ENCODE measurements at regions not wholly inside any gene's neighbourhood (a gene's known extent, or its start where the extent isn't known, plus 50 kb on each side); places are given as distances from the start of the nearest gene placed in this dataset.

DNA sequence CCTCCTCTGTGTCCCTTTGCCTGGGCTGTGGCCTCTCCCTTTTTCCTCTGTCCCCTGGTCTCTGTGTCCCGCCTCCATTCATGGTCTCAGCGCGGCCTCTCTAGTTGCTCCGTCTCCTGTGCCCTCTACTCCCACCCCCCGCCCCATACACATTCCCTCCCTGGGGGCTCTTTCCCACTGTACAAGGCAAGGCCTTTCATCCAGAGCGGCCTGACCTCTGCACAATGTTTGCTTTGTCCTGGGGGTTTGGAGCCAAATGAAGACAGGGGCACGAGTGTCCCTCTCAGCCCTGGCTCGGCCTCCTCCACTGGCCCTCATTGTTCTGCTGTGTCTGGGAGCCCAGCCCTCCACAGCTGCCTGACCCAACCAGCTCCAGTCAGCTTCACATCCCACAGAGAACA is 678.6 kb downstream of the BCL11B start:
- Histone ChIP-seq H3K9me3 (ENCODE audit: control insufficient read depth, insufficient read depth, low read length) (peaks cover 2% of the 10 kb centered on the region), H3K27ac (ENCODE audit: low read length) (no peak overlapping the region), H3K4me3 (ENCODE audit: low read length) (no peak overlapping the region), H3K27me3 (ENCODE audit: control insufficient read depth, insufficient read depth, low read length) (no peaks in the 10 kb centered on the region), H3K4me1 (ENCODE audit: control insufficient read depth, insufficient read depth, low read length) (no peaks in the 10 kb centered on the region), H3K36me3 (ENCODE audit: control insufficient read depth, insufficient read depth, low read length) (no peaks in the 10 kb centered on the region)
- no CpG with 5 or more reads among the region's 8 CpGs for WGBS (ENCODE audit: insufficient coverage, insufficient read length)
- no peak for DNase-seq (ENCODE audit: low read depth, low spot score)

DNA sequence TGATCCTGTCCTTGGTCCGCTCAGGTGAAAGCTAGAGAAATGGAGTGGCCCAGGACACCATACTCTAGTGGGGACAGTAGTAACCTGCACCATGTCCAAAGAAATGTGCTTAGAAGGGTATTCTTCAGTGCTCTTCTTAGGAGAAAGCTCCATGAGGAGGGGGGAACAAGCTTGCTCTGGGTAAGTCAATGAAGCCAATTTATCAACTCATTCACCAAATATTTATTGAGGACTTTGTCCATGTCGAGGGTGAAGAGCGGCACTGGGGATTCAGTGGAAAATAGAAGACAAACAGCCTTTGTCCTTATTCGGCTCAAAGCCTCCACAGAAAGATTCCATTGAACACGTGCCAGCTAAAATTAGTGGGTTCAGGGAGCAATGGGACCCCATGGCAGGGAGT is 677.8 kb downstream of the BCL11B start:
- no CpG with 5 or more reads among the region's 5 CpGs for WGBS (ENCODE audit: insufficient coverage, insufficient read length)
- Histone ChIP-seq H3K36me3 (ENCODE audit: control insufficient read depth, insufficient read depth, low read length) (no peaks in the 10 kb centered on the region), H3K4me1 (ENCODE audit: control insufficient read depth, insufficient read depth, low read length) (no peaks in the 10 kb centered on the region), H3K4me3 (ENCODE audit: low read length) (no peak overlapping the region), H3K9me3 (ENCODE audit: control insufficient read depth, insufficient read depth, low read length) (peaks cover 2% of the 10 kb centered on the region), H3K27ac (ENCODE audit: low read length) (no peak overlapping the region), H3K27me3 (ENCODE audit: control insufficient read depth, insufficient read depth, low read length) (no peaks in the 10 kb centered on the region)
- DNase-seq (ENCODE audit: low read depth, low spot score) = no peak

DNA sequence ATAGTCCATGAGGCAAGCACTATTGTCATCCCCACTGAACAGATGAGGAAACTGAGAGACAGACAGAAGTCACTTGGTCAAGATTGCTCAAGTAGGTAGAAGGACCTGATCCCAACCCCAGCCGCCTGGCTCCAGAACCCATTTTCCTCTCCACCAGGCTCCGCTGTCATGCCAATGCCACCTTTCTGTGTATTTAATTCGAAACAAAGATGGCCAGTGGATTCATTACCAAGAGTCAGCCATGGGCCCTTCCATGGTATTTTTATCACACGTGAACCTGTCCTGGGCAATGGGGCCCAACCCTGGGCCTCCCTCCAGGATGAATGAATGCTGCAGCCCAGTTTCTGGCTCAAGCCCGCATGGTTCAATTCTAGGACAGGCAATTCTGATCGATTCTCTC is 673.4 kb downstream of the BCL11B start:
- no peak for DNase-seq (ENCODE audit: low read depth, low spot score)
- no peak overlapping the region for H3K27ac ChIP-seq (ENCODE audit: low read length)
- no peaks in the 10 kb centered on the region for H3K4me1 ChIP-seq (ENCODE audit: control insufficient read depth, insufficient read depth, low read length)
- H3K4me3 ChIP-seq (ENCODE audit: low read length) = no peak overlapping the region
- no peaks in the 10 kb centered on the region for H3K36me3 ChIP-seq (ENCODE audit: control insufficient read depth, insufficient read depth, low read length)
- no peaks in the 10 kb centered on the region for H3K27me3 ChIP-seq (ENCODE audit: control insufficient read depth, insufficient read depth, low read length)
- peaks cover 2% of the 10 kb centered on the region for H3K9me3 ChIP-seq (ENCODE audit: control insufficient read depth, insufficient read depth, low read length)
- no CpG with 5 or more reads among the region's 6 CpGs for WGBS (ENCODE audit: insufficient coverage, insufficient read length)

DNA sequence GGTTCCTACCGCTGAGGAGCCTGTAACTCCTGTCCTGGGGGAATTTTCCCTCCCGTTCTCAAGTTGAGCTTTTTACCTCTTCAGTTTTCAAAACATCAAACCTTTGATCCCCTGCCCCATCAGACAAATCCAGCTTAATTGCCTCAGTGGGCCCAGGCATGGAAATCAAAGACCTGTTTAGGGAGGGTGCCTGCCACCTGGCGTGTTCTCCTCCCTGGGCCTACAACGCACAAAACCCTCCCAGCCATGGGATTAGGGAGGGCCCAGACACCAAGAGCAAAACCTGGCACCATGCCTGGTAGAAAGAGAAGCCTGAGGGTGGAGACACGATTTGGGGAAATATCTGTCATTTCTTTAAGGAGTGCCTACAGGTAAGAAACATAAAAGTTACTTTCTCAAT is 672.9 kb downstream of the BCL11B start:
- Histone ChIP-seq H3K9me3 (ENCODE audit: control insufficient read depth, insufficient read depth, low read length) (peaks cover 2% of the 10 kb centered on the region), H3K27me3 (ENCODE audit: control insufficient read depth, insufficient read depth, low read length) (no peaks in the 10 kb centered on the region), H3K4me3 (ENCODE audit: low read length) (no peak overlapping the region), H3K27ac (ENCODE audit: low read length) (no peak overlapping the region), H3K36me3 (ENCODE audit: control insufficient read depth, insufficient read depth, low read length) (no peaks in the 10 kb centered on the region), H3K4me1 (ENCODE audit: control insufficient read depth, insufficient read depth, low read length) (no peaks in the 10 kb centered on the region)
- WGBS (ENCODE audit: insufficient coverage, insufficient read length) = no CpG with 5 or more reads among the region's 5 CpGs
- DNase-seq (ENCODE audit: low read depth, low spot score) = no peak

DNA sequence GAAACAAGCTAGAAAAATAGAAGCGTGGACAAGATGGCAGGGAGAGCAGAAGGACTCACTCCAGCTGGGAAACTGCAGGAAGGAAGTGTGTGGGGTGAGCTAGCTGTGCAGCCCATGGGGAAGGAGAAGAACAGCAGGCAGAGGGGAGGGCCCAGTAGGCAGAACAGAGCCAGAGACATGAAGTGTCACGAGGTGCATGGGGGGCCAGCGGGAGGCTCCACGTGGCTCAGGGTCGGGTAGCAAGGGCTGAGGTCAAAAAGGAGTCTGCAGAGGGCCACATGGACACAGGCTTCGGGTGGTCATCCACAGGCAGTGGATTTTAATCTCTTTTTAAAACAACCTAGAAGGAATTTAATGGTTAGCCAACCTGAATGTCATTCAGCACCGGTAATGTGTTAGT is 669.0 kb downstream of the BCL11B start:
- Histone ChIP-seq H3K4me3 (ENCODE audit: low read length) (no peak overlapping the region), H3K9me3 (ENCODE audit: control insufficient read depth, insufficient read depth, low read length) (no peaks in the 10 kb centered on the region), H3K27ac (ENCODE audit: low read length) (no peak overlapping the region), H3K36me3 (ENCODE audit: control insufficient read depth, insufficient read depth, low read length) (no peaks in the 10 kb centered on the region), H3K4me1 (ENCODE audit: control insufficient read depth, insufficient read depth, low read length) (no peaks in the 10 kb centered on the region), H3K27me3 (ENCODE audit: control insufficient read depth, insufficient read depth, low read length) (no peaks in the 10 kb centered on the region)
- no peak for DNase-seq (ENCODE audit: low read depth, low spot score)
- no CpG with 5 or more reads among the region's 7 CpGs for WGBS (ENCODE audit: insufficient coverage, insufficient read length)

DNA sequence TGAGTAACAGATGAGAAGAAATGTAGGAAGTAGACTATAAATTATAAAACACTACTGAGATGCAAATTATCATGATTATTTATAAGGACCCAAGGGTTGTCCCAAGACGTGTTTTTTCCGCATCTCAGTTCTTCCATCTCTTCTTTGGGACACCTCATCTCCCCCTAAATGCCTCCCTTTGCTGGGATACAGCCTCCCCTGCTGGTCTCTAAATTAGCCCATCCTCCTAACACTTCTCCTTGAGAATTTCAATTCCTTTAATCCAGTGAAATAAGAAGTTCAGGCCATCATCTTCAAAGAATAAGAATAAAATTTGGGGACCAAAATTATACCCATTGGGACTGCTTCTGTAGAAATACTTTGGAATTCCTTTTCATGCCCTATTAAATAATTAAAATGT is 667.0 kb downstream of the BCL11B start:
- Histone ChIP-seq H3K27me3 (ENCODE audit: control insufficient read depth, insufficient read depth, low read length) (no peaks in the 10 kb centered on the region), H3K4me1 (ENCODE audit: control insufficient read depth, insufficient read depth, low read length) (no peaks in the 10 kb centered on the region), H3K9me3 (ENCODE audit: control insufficient read depth, insufficient read depth, low read length) (no peaks in the 10 kb centered on the region), H3K36me3 (ENCODE audit: control insufficient read depth, insufficient read depth, low read length) (no peaks in the 10 kb centered on the region), H3K27ac (ENCODE audit: low read length) (no peak overlapping the region), H3K4me3 (ENCODE audit: low read length) (no peak overlapping the region)
- DNase-seq (ENCODE audit: low read depth, low spot score) = no peak
- WGBS (ENCODE audit: insufficient coverage, insufficient read length) = no CpG with 5 or more reads among the region's 2 CpGs

DNA sequence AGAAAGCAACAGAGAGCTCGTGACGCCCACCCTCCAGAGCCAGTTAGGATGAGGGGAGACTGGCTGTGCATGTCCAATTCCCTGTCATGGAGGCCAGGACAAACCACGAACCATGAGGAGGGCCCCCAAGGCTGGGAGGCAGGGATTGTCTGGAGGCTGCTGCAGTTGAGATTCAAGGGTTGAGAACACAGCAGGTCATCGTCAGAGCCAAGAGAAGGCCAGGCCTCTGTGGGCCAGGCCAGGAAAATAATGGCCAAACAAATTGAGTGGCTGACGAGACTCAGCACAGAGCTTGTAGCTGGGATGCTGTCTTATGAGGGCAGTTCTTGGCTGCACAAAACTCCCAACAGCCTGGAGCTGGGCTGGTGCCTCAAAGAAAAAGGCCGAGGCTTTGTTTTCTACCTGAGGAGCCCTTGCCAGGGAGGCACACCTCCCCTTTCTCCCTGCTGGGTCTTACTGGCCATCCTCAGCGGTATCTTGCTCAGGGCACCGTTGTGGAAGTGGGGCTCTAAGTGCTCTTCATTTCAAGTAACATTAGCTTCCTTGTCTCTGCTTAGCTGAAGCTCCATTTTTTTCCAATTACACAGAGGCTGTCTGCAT is 665.9 kb downstream of the BCL11B start:
- WGBS (ENCODE audit: insufficient coverage, insufficient read length) = no CpG with 5 or more reads among the region's 8 CpGs

DNA sequence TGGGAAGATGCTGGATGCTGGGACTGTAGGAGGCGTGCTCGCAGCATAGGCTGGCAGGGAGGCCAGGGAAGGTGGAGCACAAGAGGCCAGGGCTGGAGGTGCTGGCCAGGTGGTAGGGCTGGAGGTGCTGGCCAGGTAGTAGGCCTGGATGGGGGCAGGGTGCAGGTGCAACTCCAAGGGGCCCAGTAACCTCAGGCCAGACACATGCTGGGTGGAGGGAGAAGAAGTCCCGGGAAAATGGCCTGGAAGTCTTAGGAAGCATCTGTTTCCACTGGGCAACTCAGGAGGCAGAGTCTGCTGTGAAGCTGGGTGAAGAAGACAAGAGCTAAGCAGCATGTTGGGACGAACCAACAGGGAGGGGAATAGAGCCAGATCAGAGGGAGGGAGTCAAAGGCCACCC is 665.2 kb downstream of the BCL11B start:
- Histone ChIP-seq H3K4me3 (ENCODE audit: low read length) (no peak overlapping the region), H3K27me3 (ENCODE audit: control insufficient read depth, insufficient read depth, low read length) (no peaks in the 10 kb centered on the region), H3K4me1 (ENCODE audit: control insufficient read depth, insufficient read depth, low read length) (no peaks in the 10 kb centered on the region), H3K27ac (ENCODE audit: low read length) (no peak overlapping the region), H3K9me3 (ENCODE audit: control insufficient read depth, insufficient read depth, low read length) (no peaks in the 10 kb centered on the region), H3K36me3 (ENCODE audit: control insufficient read depth, insufficient read depth, low read length) (no peaks in the 10 kb centered on the region)
- DNase-seq (ENCODE audit: low read depth, low spot score) = no peak
- WGBS (ENCODE audit: insufficient coverage, insufficient read length) = no CpG with 5 or more reads among the region's 4 CpGs

More for the DNA sequence above, 665.9 kb downstream of the BCL11B start:
- H3K9me3 ChIP-seq (ENCODE audit: control insufficient read depth, insufficient read depth, low read length) = no peaks in the 10 kb centered on the region
- no peaks in the 10 kb centered on the region for H3K27me3 ChIP-seq (ENCODE audit: control insufficient read depth, insufficient read depth, low read length)
- H3K4me1 ChIP-seq (ENCODE audit: control insufficient read depth, insufficient read depth, low read length) = no peaks in the 10 kb centered on the region
- H3K4me3 ChIP-seq (ENCODE audit: low read length) = no peak overlapping the region
- no peak overlapping the region for H3K27ac ChIP-seq (ENCODE audit: low read length)
- no peaks in the 10 kb centered on the region for H3K36me3 ChIP-seq (ENCODE audit: control insufficient read depth, insufficient read depth, low read length)
- DNase-seq (ENCODE audit: low read depth, low spot score) = no peak

DNA sequence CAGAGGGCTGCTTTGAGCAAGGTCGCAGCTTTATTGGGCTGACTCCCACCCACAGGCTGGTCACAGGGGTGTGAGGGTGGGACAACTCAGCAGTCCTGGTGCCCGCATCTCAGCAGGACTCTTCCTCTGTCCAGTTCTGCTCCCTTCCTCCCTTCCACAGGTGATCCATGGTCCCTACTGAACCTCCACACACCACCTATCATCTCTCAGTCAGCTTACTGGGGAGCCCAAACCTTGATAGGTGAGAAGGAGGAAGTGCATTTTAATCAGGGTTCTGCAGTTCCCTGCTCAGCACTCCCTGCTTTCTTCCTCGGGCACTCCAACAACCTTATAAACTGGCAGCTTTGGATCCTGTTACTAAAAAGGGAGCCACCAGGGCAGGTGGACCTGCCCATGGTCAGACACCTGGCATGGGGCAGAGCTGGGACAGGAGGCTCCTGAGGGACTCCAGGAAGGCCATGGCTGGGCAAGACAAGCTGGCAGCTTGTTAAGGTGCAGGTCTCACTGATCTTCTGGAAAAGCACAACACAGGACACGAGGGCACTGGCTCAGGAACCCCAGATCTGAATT is 664.6 kb downstream of the BCL11B start:
- Histone ChIP-seq H3K27ac (ENCODE audit: low read length) (no peak overlapping the region), H3K4me3 (ENCODE audit: low read length) (no peak overlapping the region), H3K9me3 (ENCODE audit: control insufficient read depth, insufficient read depth, low read length) (no peaks in the 10 kb centered on the region), H3K36me3 (ENCODE audit: control insufficient read depth, insufficient read depth, low read length) (no peaks in the 10 kb centered on the region), H3K4me1 (ENCODE audit: control insufficient read depth, insufficient read depth, low read length) (no peaks in the 10 kb centered on the region), H3K27me3 (ENCODE audit: control insufficient read depth, insufficient read depth, low read length) (no peaks in the 10 kb centered on the region)
- WGBS (ENCODE audit: insufficient coverage, insufficient read length) = no CpG with 5 or more reads among the region's 4 CpGs
- no peak for DNase-seq (ENCODE audit: low read depth, low spot score)

DNA sequence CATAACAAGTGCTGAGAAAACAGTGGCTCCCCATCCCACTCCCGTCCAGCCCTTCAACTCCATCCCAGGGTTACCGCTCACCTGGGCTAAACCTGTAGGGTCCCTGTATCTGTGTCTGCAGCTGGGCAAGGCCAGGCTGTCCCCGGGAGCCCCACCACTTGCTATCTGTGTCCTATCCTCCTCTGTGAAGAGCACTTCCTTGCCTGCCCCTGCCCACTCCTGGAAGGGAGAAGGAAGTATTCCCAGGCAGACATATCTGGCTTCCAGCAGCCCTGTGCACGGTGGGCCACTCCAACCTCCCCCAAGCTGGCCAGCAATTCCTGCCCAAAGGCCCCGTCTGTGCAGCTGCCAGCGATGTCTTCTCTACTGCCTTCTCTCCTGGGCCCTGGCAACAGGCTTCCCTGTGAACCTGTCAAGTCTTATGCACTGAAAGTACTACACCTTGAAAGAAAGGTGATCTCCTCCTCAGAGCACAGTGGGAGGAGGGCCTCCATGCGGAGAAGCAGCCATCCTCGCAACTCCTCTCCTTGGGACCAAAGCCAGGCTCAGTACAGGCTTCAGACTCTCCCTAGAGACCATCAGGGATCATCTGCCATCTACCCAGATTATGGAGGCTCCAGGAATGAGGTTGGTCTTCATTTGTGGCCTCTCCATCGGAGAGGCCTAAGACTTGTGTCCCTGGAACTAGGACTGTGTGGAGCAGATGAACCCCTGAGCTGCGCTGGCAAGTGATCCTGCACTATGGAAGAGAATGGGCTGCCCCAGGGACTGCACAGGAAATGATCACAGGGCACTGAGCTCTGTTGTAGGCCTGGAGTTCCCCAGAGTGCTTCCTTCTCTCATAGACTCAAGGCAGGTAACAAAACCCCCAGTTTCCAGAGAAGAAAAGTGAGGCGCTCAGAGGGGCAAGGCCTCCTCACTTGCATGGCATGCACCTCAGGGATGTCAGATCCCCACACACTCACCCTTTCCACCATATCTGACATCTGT is 663.6 kb downstream of the BCL11B start:
- Histone ChIP-seq H3K9me3 (ENCODE audit: control insufficient read depth, insufficient read depth, low read length) (no peaks in the 10 kb centered on the region), H3K27ac (ENCODE audit: low read length) (no peak overlapping the region), H3K4me3 (ENCODE audit: low read length) (no peak overlapping the region), H3K4me1 (ENCODE audit: control insufficient read depth, insufficient read depth, low read length) (no peaks in the 10 kb centered on the region; the same call in 1 of the 2 replicates), H3K27me3 (ENCODE audit: control insufficient read depth, insufficient read depth, low read length) (no peaks in the 10 kb centered on the region), H3K36me3 (ENCODE audit: control insufficient read depth, insufficient read depth, low read length) (no peaks in the 10 kb centered on the region)
- DNase-seq (ENCODE audit: low read depth, low spot score) = no peak
- no CpG with 5 or more reads among the region's 11 CpGs for WGBS (ENCODE audit: insufficient coverage, insufficient read length)
